ENCODE measurements at regions not wholly inside any gene's neighbourhood (a gene's known extent, or its start where the extent isn't known, plus 50 kb on each side); places are given as distances from the start of the nearest gene placed in this dataset.

GRCh38 chrY:21138056-21138758 is 372.9 kb upstream of the RBMY1B start:
- no peak for ATAC-seq
- Histone ChIP-seq H3K9me3 (no peaks in the 10 kb centered on the region), H3K27ac (no peak overlapping the region), H3K27me3 (no peaks in the 10 kb centered on the region), H3K4me1 (no peaks in the 10 kb centered on the region), H3K4me3 (no peak overlapping the region), H3K36me3 (no peaks in the 10 kb centered on the region)
- TF ChIP-seq POLR2A (IDR thresholded peaks at IDR 0.05) = no peak
- TF ChIP-seq CTCF (IDR thresholded peaks at IDR 0.05) = no peak
- WGBS (ENCODE audit: insufficient coverage, low coverage, low lambda C conversion rate, missing lambda C conversion rate) = no CpG with 5 or more reads among the region's 1 CpG
- intact Hi-C loops (cut with DNase I) = no loop called here
- no peak for DNase-seq

- ATAC-seq = no peak
These were observed 364.8 kb upstream of the RBMY1B start for GRCh38 chrY:21146331-21146730.

GRCh38 chrY:21149971-21150370 is 361.2 kb upstream of the RBMY1B start:
- Histone ChIP-seq H3K9me3 (no peaks in the 10 kb centered on the region), H3K36me3 (no peaks in the 10 kb centered on the region), H3K27ac (no peak overlapping the region), H3K27me3 (no peaks in the 10 kb centered on the region), H3K4me1 (no peaks in the 10 kb centered on the region), H3K4me3 (no peak overlapping the region)
- DNase-seq (no peak), ATAC-seq (no peak)
- intact Hi-C loops (cut with DNase I) = no loop called here
- no peak for TF ChIP-seq CTCF (IDR thresholded peaks at IDR 0.05)
- no peak for TF ChIP-seq POLR2A (IDR thresholded peaks at IDR 0.05)

More at GRCh38 chrY:21146331-21146730, 364.8 kb upstream of the RBMY1B start:
- H3K36me3 ChIP-seq = no peaks in the 10 kb centered on the region
- no CpG with 5 or more reads among the region's 1 CpG for WGBS (ENCODE audit: insufficient coverage, low coverage, low lambda C conversion rate, missing lambda C conversion rate)
- H3K4me1 ChIP-seq = no peaks in the 10 kb centered on the region
- TF ChIP-seq CTCF (IDR thresholded peaks at IDR 0.05) (no peak), POLR2A (IDR thresholded peaks at IDR 0.05) (no peak)
- H3K27ac ChIP-seq = no peak overlapping the region
- H3K4me3 ChIP-seq = no peak overlapping the region
- intact Hi-C loops (cut with DNase I) = no loop called here
- no peak for DNase-seq
- no peaks in the 10 kb centered on the region for H3K9me3 ChIP-seq
- H3K27me3 ChIP-seq = no peaks in the 10 kb centered on the region

GRCh38 chrY:21169821-21170220 is 341.3 kb upstream of the RBMY1B start:
- TF ChIP-seq POLR2A (IDR thresholded peaks at IDR 0.05) = no peak
- no peak for TF ChIP-seq CTCF (IDR thresholded peaks at IDR 0.05)
- H3K4me3 ChIP-seq = no peak overlapping the region
- DNase-seq = no peak
- ATAC-seq = no peak
- H3K36me3 ChIP-seq = no peaks in the 10 kb centered on the region
- H3K27me3 ChIP-seq = no peaks in the 10 kb centered on the region
- H3K27ac ChIP-seq = no peak overlapping the region
- no peaks in the 10 kb centered on the region for H3K9me3 ChIP-seq
- H3K4me1 ChIP-seq = no peaks in the 10 kb centered on the region
- intact Hi-C loops (cut with DNase I) = no loop called here
